Stimulated activated CD4-positive, alpha-beta T cell treated with anti-CD3 and anti-CD28 coated beads, Interleukin-15, amount 100 ng/mL, for 24 hours (primary cell): ENCODE measurements at regions not wholly inside any gene's neighbourhood (a gene's known extent, or its start where the extent isn't known, plus 50 kb on each side); places are given as distances from the start of the nearest gene placed in this dataset.

Experiments
- DNase-seq: peaks from one replicate; pipeline ENCODE4 v3.0.0-alpha.2; 2020

GRCh38 chr2:60603533-60604190 is 50.2 kb upstream of the BCL11A start:
- DNase-seq: no peak

GRCh38 chr2:60604486-60605064 is 51.1 kb upstream of the BCL11A start:
- no peak for DNase-seq

- DNase-seq: no peak
Observed at GRCh38 chr2:60605866-60606265, 52.4 kb upstream of the BCL11A start.

GRCh38 chr2:60608679-60609078 is 55.2 kb upstream of the BCL11A start:
- no peak for DNase-seq

GRCh38 chr2:60612033-60612432 is 58.6 kb upstream of the BCL11A start:
- DNase-seq: no peak

GRCh38 chr2:60614319-60614718 is 60.9 kb upstream of the BCL11A start:
- DNase-seq: no peak

GRCh38 chr2:60621688-60622429 is 68.4 kb upstream of the BCL11A start:
- no peak for DNase-seq

GRCh38 chr2:60623040-60623439 is 69.6 kb upstream of the BCL11A start:
- no peak for DNase-seq

- DNase-seq: no peak
Observed at GRCh38 chr2:60627412-60627811, 74.0 kb upstream of the BCL11A start.

- no peak for DNase-seq
Observed at GRCh38 chr2:60628026-60628425, 74.6 kb upstream of the BCL11A start.

GRCh38 chr2:60628615-60629304 is 75.3 kb upstream of the BCL11A start:
- DNase-seq: no peak

- DNase-seq: no peak
Observed at GRCh38 chr2:60629305-60629662, 75.8 kb upstream of the BCL11A start.

- DNase-seq: no peak
Observed at GRCh38 chr2:60629801-60630385, 76.4 kb upstream of the BCL11A start.

- no peak for DNase-seq
Observed at GRCh38 chr2:60633615-60634014, 80.2 kb upstream of the BCL11A start.

- DNase-seq: no peak
Observed at GRCh38 chr2:60634438-60634837, 81.0 kb upstream of the BCL11A start.

GRCh38 chr2:60641811-60642788 is 88.6 kb upstream of the BCL11A start:
- DNase-seq: peak; percentile 49

GRCh38 chr2:60643747-60644146 is 90.3 kb upstream of the BCL11A start:
- no peak for DNase-seq

- DNase-seq: no peak
Observed at GRCh38 chr2:60644951-60645350, 91.5 kb upstream of the BCL11A start.

GRCh38 chr2:60648191-60648590 is 94.7 kb upstream of the BCL11A start:
- no peak for DNase-seq

GRCh38 chr2:60649721-60650120 is 96.3 kb upstream of the BCL11A start:
- no peak for DNase-seq

- DNase-seq: no peak
Observed at GRCh38 chr2:60652832-60653340, 99.4 kb upstream of the BCL11A start.

GRCh38 chr2:60657673-60658072 is 98.4 kb upstream of the PAPOLG start:
- DNase-seq: no peak
